Stimulated activated CD8-positive, alpha-beta memory T cell treated with anti-CD3 and anti-CD28 coated beads, Interleukin-4, amount 100 ng/mL, for 48 hours (primary cell): ENCODE measurements at regions not wholly inside any gene's neighbourhood (a gene's known extent, or its start where the extent isn't known, plus 50 kb on each side); places are given as distances from the start of the nearest gene placed in this dataset.

Experiments used
- DNase-seq: peaks from one replicate; pipeline ENCODE4 v3.0.0-alpha.2; 2020

- DNase-seq: no peak
Observed at GRCh38 chr3:162136136-162136535, 639.5 kb downstream of the OTOL1 start.

- no peak for DNase-seq
Observed at GRCh38 chr3:162138509-162138908, 641.9 kb downstream of the OTOL1 start.

GRCh38 chr3:162139841-162140240, 643.2 kb downstream of the OTOL1 start:
- DNase-seq: no peak

DNA sequence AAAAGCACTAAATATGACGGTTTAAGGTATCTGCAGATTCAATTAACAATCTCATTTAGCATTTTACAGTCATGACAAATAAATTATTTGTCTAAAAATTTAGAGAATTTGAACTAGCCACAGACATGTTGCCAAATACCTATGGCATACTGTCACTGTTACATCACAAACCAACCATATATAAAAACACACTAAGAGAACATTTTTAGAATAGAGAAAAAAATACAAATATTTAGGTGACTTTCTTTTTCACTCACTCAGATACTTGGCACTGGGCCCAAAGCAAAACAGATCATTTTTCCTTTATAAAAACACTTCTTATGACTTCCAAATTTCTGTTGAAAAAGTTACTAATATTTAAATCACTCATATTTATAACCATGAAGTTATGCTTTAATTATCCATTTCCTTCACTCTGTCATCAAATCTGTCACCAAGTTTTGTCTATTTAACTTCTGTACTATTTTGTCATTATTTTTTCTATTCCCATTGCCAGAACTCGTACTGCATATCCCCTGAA, 644.7 kb downstream of the OTOL1 start:
- DNase-seq: no peak

GRCh38 chr3:162142511-162142910, 645.9 kb downstream of the OTOL1 start:
- DNase-seq: no peak

DNA sequence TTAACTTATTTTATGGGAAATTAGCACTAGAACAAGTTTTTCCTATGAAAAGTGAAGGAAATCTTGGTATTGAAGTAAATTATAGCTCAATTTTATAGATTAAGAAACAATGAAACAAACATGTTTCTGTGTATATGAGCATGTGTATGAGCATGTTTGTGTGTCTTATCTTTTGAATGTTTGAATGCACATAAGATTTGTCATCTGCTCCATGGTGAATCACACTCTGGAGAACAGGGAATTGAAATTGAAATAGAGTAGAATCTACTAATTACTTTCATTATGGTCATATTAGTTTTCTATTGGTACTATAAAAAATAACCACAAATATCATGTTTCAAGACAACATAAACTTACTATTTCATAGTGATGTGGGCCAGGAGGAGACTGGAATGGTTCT, 646.6 kb downstream of the OTOL1 start:
- no peak for DNase-seq

- DNase-seq: no peak
Observed at GRCh38 chr3:162147996-162148395, 651.4 kb downstream of the OTOL1 start.

GRCh38 chr3:162150790-162151189, 654.2 kb downstream of the OTOL1 start:
- DNase-seq: no peak

- DNase-seq: no peak
Observed at GRCh38 chr3:162152636-162153035, 656.0 kb downstream of the OTOL1 start.

DNA sequence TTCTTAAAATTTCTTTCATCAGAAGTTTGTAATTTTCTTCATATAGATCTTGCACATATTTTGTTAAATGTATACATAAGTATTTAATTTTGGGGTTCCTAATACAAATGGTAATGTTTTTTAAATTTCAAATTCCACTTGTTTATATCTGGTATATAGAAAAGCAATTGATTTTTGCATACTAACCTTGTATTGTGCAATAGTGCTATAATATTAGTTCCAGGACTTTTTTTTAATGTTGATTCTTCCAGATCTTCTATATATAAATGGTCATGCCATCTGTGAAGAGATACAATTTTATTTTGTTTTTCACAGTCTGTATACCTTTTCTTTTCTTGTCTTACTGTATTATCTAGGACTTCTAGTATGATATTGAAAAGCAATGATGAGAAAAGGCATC, 665.0 kb downstream of the OTOL1 start:
- no peak for DNase-seq

- DNase-seq: no peak
Observed at GRCh38 chr3:162165346-162165745, 668.7 kb downstream of the OTOL1 start.

GRCh38 chr3:162166543-162166942, 669.9 kb downstream of the OTOL1 start:
- no peak for DNase-seq

DNA sequence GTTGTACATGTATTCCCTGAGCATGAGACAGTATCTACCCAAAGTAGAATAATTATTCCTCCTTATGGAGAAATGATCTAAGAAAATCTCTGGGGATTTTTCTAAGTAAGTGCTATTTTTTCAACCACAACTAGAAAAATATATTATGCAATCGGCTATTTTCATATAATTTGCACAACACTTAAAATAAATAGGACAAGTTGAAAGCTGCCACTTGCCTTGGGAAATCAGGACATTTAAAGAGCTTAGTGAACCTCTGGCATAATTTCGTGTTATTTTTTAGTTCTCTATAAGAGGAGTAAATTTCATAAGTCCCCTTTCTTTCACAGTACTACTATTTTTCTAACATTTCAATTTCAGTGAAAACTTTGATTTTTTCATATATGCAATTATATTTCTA, 672.1 kb downstream of the OTOL1 start:
- no peak for DNase-seq

GRCh38 chr3:162170581-162170980, 674.0 kb downstream of the OTOL1 start:
- DNase-seq: no peak

- no peak for DNase-seq
Observed at GRCh38 chr3:162171970-162172369, 675.4 kb downstream of the OTOL1 start.

GRCh38 chr3:162175145-162175544, 678.5 kb downstream of the OTOL1 start:
- DNase-seq: no peak

- no peak for DNase-seq
Observed at GRCh38 chr3:162175878-162176277, 679.3 kb downstream of the OTOL1 start.

DNA sequence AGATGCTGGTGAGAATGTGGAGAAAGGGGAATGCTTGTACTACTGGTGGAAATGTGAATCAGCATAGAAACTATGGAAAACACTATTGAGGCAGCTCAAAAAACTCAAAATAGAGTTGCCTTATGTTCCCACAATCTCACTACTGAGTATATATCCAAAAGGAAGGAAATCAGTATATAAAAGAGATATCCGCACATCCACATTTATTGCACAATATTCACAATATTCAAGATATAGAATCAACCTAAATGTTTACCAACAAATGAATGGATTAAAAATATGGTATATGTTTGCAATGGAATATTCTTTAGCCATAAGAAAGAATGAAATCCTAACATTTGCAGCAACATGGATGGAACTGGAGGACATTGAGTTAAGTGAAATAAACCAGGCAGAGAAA, 686.8 kb downstream of the OTOL1 start:
- no peak for DNase-seq

GRCh38 chr3:162192340-162193029, 695.9 kb downstream of the OTOL1 start:
- DNase-seq: no peak

DNA sequence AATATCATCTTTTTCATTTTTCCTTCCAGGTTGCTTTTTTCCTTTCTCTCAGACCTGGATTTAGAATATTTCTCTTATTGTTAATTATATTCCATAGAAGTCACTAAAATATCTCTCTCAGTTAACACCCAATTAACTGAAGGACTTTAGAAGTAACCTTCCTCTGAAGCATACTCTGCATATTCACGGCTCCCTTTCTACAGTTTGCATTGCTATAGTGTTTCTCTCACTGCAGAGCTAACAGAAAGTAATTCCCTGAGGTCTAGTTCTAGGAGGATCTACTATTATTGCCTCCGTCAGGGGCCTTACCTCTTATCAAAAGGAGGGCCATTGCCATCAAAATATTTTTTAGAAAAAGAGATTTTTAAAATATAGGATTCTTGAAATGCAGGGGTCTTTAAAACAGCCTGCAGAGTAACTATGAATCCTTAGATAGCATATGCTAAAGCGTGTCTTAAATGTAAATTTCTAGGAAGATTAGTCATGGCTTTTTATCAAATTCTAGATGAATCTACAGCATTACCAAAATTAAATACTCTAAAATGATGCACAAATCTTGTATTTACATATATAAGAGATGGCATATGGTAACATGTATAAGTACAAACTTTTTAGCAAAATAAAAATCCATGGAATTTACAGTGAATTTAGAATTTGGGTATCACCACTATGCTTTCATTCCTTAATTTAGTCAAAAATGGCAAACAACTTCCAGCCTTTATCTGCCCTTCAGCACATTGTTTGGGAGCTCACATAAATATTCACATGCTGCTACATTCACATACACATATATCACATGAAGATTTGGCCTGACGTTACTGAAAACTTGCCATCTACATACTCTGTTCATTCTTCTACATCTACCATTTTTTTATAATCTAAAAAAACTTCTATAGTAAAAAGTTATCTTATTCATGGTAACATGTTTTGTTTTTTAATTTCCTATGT, 696.8 kb downstream of the OTOL1 start:
- no peak for DNase-seq

DNA sequence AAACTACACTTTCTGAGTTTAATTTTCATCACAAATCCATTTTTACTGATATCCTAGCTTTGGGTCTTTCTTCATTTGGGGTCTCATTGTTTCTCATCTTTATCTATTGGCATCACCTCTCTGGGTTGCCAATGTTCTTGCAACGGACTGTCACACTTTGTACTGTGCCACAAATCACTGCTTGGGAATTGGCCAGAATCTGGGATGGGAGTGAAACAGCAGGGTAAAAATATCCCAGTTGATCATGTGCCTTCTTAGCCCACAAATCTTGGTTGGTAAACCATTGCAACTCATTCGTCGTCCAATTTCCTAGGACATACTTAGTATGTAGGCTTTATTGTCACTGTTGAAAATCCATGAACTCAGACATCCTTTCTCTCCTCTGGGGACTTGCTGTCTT, 698.5 kb downstream of the OTOL1 start:
- DNase-seq: no peak

DNA sequence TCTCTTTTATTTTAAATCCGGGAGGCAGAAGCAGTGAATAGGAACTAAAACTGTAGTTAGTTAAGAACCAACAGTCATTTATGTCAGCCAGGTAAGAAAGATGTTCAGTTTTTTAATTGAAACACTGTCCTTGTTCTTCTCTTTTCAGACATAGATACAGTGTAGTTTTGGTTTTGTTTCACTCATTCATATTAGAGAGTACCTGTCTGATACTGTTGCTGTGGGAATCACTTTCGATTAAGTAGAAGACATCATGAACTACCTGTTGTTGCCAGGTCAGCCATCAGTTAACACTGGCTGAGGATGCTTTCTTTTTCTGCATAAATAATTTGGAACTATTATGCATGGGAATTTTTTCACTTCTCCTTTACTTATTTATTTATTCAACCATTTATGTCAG, 700.4 kb downstream of the OTOL1 start:
- no peak for DNase-seq

- DNase-seq: no peak
Observed at GRCh38 chr3:162200836-162201235, 704.2 kb downstream of the OTOL1 start.

- DNase-seq: no peak
Observed at GRCh38 chr3:162206648-162207047, 710.0 kb downstream of the OTOL1 start.
